GM13977 (cell line): ENCODE measurements at regions not wholly inside any gene's neighbourhood (a gene's known extent, or its start where the extent isn't known, plus 50 kb on each side); places are given as distances from the start of the nearest gene placed in this dataset.

Experiments used
- DNase-seq: peaks from one replicate; pipeline ENCODE4 v3.0.0; 2012; ENCODE audit warnings: low spot score
- in situ Hi-C: fragments of 300-500 bp; cut with MboI; formaldehyde crosslinking; loops from one replicate; pipeline ENCODE4 v1.12.0; 2022; ENCODE audit warnings: low sequenced_read_pairs, low pct_unique_long_range_greater_than_20kb, mixed read lengths, inconsistent platforms; ENCODE audit not compliant: unreplicated experiment
- TF ChIP-seq, protein P1 (sequence below): IDR thresholded peaks from 2 replicates; pipeline ENCODE4 v1.5.1; 2012; ENCODE audit warnings: mild to moderate bottlenecking, control low read depth; ENCODE audit not compliant: insufficient read depth; ENCODE audit errors: extremely low read depth, missing control alignments

DNA sequence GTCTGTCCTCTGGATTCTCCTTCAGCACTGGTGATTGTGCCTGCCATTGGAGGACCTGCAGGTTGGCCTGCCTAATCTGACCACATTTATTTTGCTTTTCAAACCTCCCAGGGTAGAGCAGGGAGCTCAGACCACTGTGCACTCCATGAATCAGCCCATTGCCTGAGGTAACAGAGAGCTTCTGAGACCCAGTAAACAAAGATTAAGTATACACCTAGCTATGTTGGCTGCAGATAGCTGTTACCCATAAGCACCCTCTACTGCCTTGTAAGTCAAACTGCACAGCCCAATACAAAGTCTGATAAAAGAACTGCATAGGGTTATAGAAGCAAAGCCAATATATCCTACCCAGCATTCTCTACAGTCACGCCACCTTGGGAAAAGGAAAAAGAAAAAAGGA is 338.7 kb downstream of the HTR1B start:
- DNase-seq, result no peak
- in situ Hi-C loops, result no loop called here
- TF ChIP-seq, protein P1, sequence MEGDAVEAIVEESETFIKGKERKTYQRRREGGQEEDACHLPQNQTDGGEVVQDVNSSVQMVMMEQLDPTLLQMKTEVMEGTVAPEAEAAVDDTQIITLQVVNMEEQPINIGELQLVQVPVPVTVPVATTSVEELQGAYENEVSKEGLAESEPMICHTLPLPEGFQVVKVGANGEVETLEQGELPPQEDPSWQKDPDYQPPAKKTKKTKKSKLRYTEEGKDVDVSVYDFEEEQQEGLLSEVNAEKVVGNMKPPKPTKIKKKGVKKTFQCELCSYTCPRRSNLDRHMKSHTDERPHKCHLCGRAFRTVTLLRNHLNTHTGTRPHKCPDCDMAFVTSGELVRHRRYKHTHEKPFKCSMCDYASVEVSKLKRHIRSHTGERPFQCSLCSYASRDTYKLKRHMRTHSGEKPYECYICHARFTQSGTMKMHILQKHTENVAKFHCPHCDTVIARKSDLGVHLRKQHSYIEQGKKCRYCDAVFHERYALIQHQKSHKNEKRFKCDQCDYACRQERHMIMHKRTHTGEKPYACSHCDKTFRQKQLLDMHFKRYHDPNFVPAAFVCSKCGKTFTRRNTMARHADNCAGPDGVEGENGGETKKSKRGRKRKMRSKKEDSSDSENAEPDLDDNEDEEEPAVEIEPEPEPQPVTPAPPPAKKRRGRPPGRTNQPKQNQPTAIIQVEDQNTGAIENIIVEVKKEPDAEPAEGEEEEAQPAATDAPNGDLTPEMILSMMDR, result no peak

DNA sequence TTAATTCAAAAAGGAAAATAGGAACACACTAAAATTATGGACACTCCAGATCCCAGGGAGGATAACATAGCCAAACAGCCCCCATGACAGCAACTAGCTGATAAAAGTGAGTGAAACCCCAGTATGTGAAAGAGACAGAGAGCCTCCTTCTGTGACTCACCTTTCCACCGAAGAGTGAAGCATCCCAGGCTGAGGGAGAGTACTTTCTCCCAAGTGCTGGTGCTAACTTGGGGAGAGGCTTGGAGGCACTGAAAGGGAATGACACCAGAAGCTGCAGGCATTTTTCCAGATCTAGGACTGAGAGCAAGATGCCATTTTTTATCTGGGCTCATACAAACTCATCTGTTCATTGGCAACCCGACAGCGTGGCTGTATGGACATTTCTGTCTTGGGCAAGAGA is 339.8 kb downstream of the HTR1B start:
- TF ChIP-seq, protein P1, result no peak
- no peak for DNase-seq
- in situ Hi-C loops, result no loop called here

DNA sequence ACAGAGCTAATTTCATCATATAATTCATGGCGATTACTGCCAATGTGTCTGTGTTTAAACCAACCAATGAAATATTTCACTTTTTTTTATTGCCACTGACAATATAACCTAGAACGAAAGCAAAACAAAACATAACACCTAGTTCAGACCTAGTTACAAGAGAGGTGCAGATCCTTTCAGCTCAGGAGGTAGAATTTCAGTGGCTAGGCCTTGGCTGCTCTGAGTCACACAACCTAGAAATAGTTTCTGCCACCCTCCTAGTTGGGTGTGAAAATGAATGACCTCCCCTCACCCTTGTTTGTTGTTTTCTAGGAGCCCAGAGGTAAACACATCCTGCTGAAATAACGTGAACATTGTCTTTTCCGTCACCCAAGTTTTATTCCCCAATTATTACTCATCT is 356.3 kb downstream of the HTR1B start:
- DNase-seq, result no peak
- in situ Hi-C loops, result no loop called here

DNA sequence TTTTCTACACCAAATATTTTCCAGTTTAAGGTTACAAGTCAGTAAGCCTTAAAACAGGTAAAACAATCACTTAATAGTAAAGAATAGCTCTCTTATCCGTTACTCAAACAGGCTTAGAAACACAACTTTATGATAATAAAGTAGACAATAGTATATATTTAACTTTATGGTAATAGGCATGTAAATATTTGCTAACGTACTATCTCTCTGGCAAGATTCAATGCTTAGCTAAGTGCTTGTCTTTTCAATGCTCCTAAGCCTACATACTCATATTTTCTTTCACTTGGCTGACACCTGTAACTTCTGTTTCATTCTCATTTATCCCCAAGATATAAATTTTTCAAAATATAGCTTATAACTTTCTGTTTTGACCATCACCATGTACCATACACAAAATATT is 358.2 kb downstream of the HTR1B start:
- no peak for DNase-seq
- in situ Hi-C loops, result no loop called here
- TF ChIP-seq, protein P1, result no peak

More for the DNA sequence above, 356.3 kb downstream of the HTR1B start:
- TF ChIP-seq, protein P1, result no peak

DNA sequence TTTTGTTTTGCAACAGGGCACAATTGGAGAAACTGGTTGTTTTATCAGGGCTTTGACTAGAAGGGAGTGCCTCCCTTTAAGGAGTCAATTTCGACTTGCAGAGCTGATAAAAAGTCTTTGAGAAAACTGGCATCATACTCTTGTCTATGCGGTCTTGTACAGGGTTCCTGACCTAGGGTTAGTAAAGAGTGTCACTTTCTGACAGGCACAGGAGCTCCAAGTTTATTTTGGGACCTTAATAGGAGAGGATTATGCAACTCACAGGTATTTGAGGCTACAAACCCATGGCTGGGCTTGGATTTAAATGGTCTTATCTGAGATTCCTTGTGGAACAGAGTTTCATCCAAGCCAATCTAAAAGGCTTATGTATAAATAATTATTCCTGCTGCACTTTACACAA is 365.4 kb downstream of the HTR1B start:
- TF ChIP-seq, protein P1, result no peak
- no peak for DNase-seq
- in situ Hi-C loops, result no loop called here

DNA sequence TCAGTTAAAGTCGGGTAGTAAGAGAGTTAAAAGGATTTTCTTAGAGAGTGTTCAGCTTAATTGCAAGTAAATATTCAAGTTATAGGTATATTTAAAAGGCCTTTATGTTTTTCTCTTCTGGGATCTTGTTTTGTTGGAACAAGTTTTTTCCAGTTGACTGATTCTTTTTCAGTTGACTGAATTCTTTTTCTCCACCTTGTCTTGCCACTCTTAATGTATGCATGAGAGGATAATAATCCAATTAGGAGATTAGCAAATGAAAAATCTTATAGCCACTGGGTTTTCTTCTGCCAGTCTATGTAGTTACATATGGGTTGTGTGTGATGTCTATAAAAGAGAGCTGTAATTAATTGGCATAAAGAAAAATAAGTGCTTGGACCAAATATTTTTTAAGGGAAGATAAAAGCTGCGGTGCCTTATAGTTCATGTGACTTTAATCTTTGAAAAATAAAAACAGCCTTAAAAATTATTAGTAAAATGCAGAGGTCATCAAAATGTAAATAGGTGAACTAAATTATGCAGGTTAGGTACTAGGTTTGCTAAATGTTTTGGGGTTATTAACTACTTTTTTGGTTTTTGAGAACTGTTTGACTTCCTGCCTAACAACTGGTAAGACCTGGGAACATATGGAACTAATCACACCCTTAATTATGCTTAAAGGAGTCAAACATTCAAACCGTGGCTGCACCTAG is 367.2 kb downstream of the HTR1B start:
- in situ Hi-C loops, result no loop called here
- TF ChIP-seq, protein P1, result no peak
- no peak for DNase-seq
